Activated CD8-positive, alpha-beta T cell treated with anti-CD3 and anti-CD28 coated beads for 36 hours (primary cell): ENCODE measurements at regions not wholly inside any gene's neighbourhood (a gene's known extent, or its start where the extent isn't known, plus 50 kb on each side); places are given as distances from the start of the nearest gene placed in this dataset.
"Not testable (repeated sequence)": the region's sequence is repeated elsewhere in the genome, so short reads cannot be mapped to it uniquely, and the experiment has no call there.

Experiments used
- ATAC-seq: fragments of 200-7000 bp; cut with Tn5 transposase; one replicate; pipeline ENCODE4 v1.10.0; 2021; ENCODE audit warnings: mild to moderate bottlenecking, moderate library complexity
- CTCF ChIA-PET: fragments of 350-600 bp; sonication (Branson Sonifier 250); formaldehyde crosslinking; loops from one replicate; lab custom pipeline; 2021; ENCODE audit warnings: antibody characterized with exemption; lab: Charles Lee
- POLR2A ChIA-PET: fragments of 350-600 bp; sonication (Branson Sonifier 250); formaldehyde crosslinking; loops from one replicate; lab custom pipeline; 2021; ENCODE audit warnings: antibody characterized with exemption; lab: Charles Lee
- DNase-seq: peaks from one replicate; pipeline ENCODE4 v3.0.0-alpha.2; 2020
- H3K27ac Mint-ChIP-seq: one replicate; pipeline ENCODE4 v1.8.0; 2021; ENCODE audit warnings: mild to moderate bottlenecking, mixed read lengths
- H3K27me3 Mint-ChIP-seq: one replicate; pipeline ENCODE4 v1.8.0; 2021; ENCODE audit warnings: mixed read lengths
- H3K36me3 Mint-ChIP-seq: one replicate; pipeline ENCODE4 v1.8.0; 2021; ENCODE audit warnings: low read depth, mixed read lengths
- H3K4me1 Mint-ChIP-seq: one replicate; pipeline ENCODE4 v1.8.0; 2021; ENCODE audit warnings: low read depth, mixed read lengths
- H3K4me3 Mint-ChIP-seq: one replicate; pipeline ENCODE4 v1.8.0; 2021; ENCODE audit warnings: mild to moderate bottlenecking, moderate library complexity, mixed read lengths
- H3K9me3 Mint-ChIP-seq: one replicate; pipeline ENCODE4 v1.8.0; 2021; ENCODE audit warnings: mixed read lengths
- intact Hi-C: fragments of 100-400 bp; cut with micrococcal nuclease; formaldehyde crosslinking; loops from one replicate; pipeline ENCODE4 v1.10.0; 2022
- TF ChIP-seq, protein P1 (sequence below): fragments of 200-600 bp; IDR thresholded peaks from one replicate; pipeline ENCODE4 v1.8.0; 2022; ENCODE audit warnings: antibody characterized with exemption, mild to moderate bottlenecking

DNA sequence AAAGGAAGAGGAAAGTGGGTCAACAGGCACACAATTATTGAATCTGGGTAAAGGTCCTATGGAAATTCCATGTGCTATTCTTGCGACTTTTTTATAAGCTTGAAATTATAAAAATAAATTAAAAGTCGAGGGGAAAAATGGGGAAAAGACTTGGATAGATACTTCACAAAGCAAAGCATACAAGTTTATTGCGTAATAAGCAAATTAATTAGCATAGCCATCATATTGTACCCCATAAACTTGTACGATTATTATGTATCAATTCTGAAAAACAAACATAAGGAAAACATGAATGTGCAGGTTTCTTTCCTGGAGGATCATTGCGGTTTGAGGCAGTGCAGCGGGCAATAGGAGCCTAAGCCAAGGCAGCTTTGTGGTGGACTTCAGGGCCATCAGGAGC lies 351.6 kb upstream of the NOX3 start:
- no peaks in the 10 kb centered on the region for H3K4me1 Mint-ChIP-seq
- H3K36me3 Mint-ChIP-seq, result no peaks in the 10 kb centered on the region
- no peak for ATAC-seq
- ChIA-PET CTCF (no interaction called here), POLR2A (no interaction called here)
- no peak overlapping the region for H3K27ac Mint-ChIP-seq
- H3K4me3 Mint-ChIP-seq, result no peak overlapping the region
- no peak for DNase-seq
- intact Hi-C loops, result no loop called here
- TF ChIP-seq, protein P1, sequence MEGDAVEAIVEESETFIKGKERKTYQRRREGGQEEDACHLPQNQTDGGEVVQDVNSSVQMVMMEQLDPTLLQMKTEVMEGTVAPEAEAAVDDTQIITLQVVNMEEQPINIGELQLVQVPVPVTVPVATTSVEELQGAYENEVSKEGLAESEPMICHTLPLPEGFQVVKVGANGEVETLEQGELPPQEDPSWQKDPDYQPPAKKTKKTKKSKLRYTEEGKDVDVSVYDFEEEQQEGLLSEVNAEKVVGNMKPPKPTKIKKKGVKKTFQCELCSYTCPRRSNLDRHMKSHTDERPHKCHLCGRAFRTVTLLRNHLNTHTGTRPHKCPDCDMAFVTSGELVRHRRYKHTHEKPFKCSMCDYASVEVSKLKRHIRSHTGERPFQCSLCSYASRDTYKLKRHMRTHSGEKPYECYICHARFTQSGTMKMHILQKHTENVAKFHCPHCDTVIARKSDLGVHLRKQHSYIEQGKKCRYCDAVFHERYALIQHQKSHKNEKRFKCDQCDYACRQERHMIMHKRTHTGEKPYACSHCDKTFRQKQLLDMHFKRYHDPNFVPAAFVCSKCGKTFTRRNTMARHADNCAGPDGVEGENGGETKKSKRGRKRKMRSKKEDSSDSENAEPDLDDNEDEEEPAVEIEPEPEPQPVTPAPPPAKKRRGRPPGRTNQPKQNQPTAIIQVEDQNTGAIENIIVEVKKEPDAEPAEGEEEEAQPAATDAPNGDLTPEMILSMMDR, result no peak
- H3K9me3 Mint-ChIP-seq, result no peaks in the 10 kb centered on the region
- H3K27me3 Mint-ChIP-seq, result no peaks in the 10 kb centered on the region

DNA sequence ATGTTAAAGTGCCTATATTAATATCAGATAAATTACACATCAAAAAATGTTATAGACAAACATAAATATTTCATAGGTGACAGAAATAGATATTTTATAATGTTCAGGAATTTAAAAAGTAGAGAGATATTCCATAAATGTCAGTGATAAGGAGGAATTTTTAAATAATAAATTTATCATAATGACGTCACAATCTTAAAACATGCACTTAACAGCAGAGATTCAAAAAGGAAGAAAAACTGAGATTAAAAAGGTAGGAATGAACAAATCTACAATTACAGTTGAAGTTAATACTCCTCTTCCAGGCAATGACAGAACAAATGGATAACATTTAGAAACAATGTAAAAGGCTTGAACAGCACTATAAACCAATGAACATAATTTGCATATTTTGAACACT lies 345.4 kb upstream of the NOX3 start:
- no peaks in the 10 kb centered on the region for H3K9me3 Mint-ChIP-seq
- no peaks in the 10 kb centered on the region for H3K4me1 Mint-ChIP-seq
- no peaks in the 10 kb centered on the region for H3K27me3 Mint-ChIP-seq
- no peak for DNase-seq
- POLR2A ChIA-PET, result no interaction called here
- CTCF ChIA-PET, result no interaction called here
- H3K27ac Mint-ChIP-seq, result no peak overlapping the region
- intact Hi-C loops, result no loop called here
- no peak for ATAC-seq
- H3K4me3 Mint-ChIP-seq, result no peak overlapping the region
- TF ChIP-seq, protein P1, result no peak
- no peaks in the 10 kb centered on the region for H3K36me3 Mint-ChIP-seq

DNA sequence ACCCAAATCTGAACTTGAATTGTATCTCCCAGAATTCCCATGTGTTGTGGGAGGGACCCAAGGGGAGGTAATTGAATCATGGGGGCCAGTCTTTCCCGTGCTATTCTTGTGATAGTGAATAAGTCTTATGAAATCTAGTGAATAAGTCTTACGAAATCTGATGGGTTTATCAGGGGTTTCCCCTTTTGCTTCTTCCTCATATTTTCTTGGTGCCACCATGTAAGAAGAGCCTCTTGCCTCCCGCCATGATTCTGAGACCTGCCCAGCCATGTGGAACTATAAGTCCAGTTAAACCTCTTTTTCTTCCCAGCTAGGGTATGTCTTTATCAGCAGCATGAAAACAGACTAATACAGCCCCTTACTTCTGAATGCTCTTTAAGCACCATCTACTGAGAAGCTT lies 343.2 kb upstream of the NOX3 start:
- POLR2A ChIA-PET, H3K27me3 Mint-ChIP-seq, H3K36me3 Mint-ChIP-seq, H3K9me3 Mint-ChIP-seq, DNase-seq, H3K4me3 Mint-ChIP-seq, ATAC-seq, H3K4me1 Mint-ChIP-seq, CTCF ChIA-PET, H3K27ac Mint-ChIP-seq, intact Hi-C loops: not testable (repeated sequence)

DNA sequence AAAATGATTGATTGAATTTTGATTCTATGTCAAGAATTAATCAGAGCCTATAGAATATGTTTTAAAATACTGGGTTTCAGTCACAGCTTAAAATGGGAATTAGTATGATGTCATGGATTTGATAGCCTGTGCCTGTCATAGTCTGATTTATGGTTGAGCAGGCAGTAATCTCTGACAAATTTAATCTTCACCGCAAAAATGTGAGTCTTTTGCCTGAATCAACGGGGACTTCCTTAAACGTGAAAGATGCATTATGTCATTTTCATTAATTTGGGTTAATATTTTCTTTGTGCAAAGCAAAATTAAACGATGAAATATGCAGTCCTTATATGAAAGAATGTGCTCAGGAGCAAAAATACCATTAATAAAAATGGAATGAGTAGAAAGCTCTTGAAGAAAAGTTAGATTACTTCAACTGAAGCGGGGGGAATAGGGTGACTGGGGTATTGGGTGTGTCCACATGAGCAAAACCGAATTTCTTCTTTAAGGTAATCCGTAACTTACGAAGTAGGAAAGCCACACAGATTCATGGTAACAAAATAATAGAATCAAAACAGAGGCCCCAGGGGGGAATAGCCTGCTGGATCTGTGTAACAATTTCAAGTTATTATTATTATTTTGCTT lies 339.6 kb upstream of the NOX3 start:
- intact Hi-C loops, result no loop called here
- DNase-seq (no peak), ATAC-seq (no peak)
- TF ChIP-seq, protein P1, result no peak
- POLR2A ChIA-PET, result no interaction called here
- Mint-ChIP-seq H3K9me3 (no peaks in the 10 kb centered on the region), H3K36me3 (no peaks in the 10 kb centered on the region), H3K4me1 (no peaks in the 10 kb centered on the region), H3K27me3 (no peaks in the 10 kb centered on the region), H3K4me3 (no peak overlapping the region), H3K27ac (no peak overlapping the region)
- CTCF ChIA-PET, result no interaction called here

DNA sequence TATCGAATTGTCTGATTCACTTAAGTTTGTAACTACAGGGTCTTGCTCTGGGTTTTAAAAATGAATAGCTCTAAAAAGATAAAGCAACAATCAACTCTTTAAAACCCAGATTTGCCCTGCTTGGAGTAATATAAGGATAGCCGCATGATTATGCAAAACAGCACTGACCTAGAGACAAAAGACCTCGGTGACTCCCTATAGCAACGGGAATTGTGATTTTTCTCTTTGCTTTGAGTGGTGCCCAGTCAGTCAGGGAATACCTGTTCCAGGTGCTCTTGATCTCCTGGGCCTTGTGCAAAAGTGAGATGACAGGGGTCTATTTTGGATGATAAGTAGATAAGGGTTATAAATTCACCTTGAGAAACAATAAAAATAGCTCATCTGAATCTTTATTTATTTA lies 336.3 kb upstream of the NOX3 start:
- intact Hi-C loops, result no loop called here
- ChIA-PET POLR2A (no interaction called here), CTCF (no interaction called here)
- TF ChIP-seq, protein P1, result no peak
- Mint-ChIP-seq H3K9me3 (no peaks in the 10 kb centered on the region), H3K27ac (no peak overlapping the region), H3K4me3 (no peak overlapping the region), H3K4me1 (no peaks in the 10 kb centered on the region), H3K27me3 (no peaks in the 10 kb centered on the region), H3K36me3 (no peaks in the 10 kb centered on the region)
- DNase-seq (no peak), ATAC-seq (no peak)

DNA sequence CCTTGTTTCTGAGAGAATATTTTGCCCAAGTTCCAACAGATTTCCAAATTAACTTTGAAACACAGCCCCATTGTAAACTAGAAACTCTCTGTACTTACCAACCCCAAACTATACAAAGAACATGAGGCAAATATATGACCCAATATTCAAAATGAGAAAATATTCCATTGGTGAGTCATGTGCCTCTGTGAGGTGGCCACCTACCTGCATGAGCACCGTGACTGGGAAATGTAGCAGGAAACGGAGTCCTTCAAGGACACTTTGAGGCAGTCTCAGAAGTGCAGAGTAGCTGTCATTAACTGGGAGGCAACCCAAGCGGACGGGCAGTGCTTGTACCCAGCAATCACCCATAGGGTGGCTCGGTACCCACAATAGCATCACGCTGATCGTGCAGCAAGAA lies 335.5 kb upstream of the NOX3 start:
- ChIA-PET CTCF (no interaction called here), POLR2A (no interaction called here)
- intact Hi-C loops, result no loop called here
- no peak for DNase-seq
- no peaks in the 10 kb centered on the region for H3K9me3 Mint-ChIP-seq
- TF ChIP-seq, protein P1, result no peak
- no peak overlapping the region for H3K4me3 Mint-ChIP-seq
- no peaks in the 10 kb centered on the region for H3K4me1 Mint-ChIP-seq
- no peak overlapping the region for H3K27ac Mint-ChIP-seq
- H3K36me3 Mint-ChIP-seq, result no peaks in the 10 kb centered on the region
- ATAC-seq, result no peak
- no peaks in the 10 kb centered on the region for H3K27me3 Mint-ChIP-seq
